ENCODE measurements at regions not wholly inside any gene's neighbourhood (a gene's known extent, or its start where the extent isn't known, plus 50 kb on each side); places are given as distances from the start of the nearest gene placed in this dataset.

- no peak for DNase-seq
These were observed 102.4 kb downstream of the EFNB2 start for GRCh38 chr13:106433066-106433465.

GRCh38 chr13:106432636-106433035, 102.8 kb downstream of the EFNB2 start:
- DNase-seq, result no peak

- no peak for DNase-seq
These were observed 108.6 kb downstream of the EFNB2 start for GRCh38 chr13:106426909-106427308.

- DNase-seq, result no peak
These were observed 109.8 kb downstream of the EFNB2 start for GRCh38 chr13:106425661-106426060.

GRCh38 chr13:106424805-106425204, 110.7 kb downstream of the EFNB2 start:
- DNase-seq, result no peak

- DNase-seq, result no peak
These were observed 111.9 kb downstream of the EFNB2 start for GRCh38 chr13:106423530-106423929.

- DNase-seq, result no peak
These were observed 116.9 kb downstream of the EFNB2 start for GRCh38 chr13:106418556-106418955.

GRCh38 chr13:106417467-106418110, 117.9 kb downstream of the EFNB2 start:
- no peak for DNase-seq

GRCh38 chr13:106416645-106417044, 118.8 kb downstream of the EFNB2 start:
- no peak for DNase-seq

GRCh38 chr13:106415971-106416370, 119.5 kb downstream of the EFNB2 start:
- DNase-seq, result no peak

GRCh38 chr13:106415442-106415841, 120.0 kb downstream of the EFNB2 start:
- no peak for DNase-seq

- no peak for DNase-seq
These were observed 128.1 kb downstream of the EFNB2 start for GRCh38 chr13:106407338-106407737.

GRCh38 chr13:106405731-106406130, 129.7 kb downstream of the EFNB2 start:
- DNase-seq, result no peak

GRCh38 chr13:106403280-106403679, 132.2 kb downstream of the EFNB2 start:
- no peak for DNase-seq

GRCh38 chr13:106402866-106403265, 132.6 kb downstream of the EFNB2 start:
- no peak for DNase-seq

- DNase-seq, result no peak
These were observed 134.4 kb downstream of the EFNB2 start for GRCh38 chr13:106401081-106401480.

- no peak for DNase-seq
These were observed 135.2 kb downstream of the EFNB2 start for GRCh38 chr13:106400289-106400688.

- no peak for DNase-seq
These were observed 137.2 kb downstream of the EFNB2 start for GRCh38 chr13:106398289-106398688.

- no peak for DNase-seq
These were observed 141.7 kb downstream of the EFNB2 start for GRCh38 chr13:106393776-106394175.

- DNase-seq, result no peak
These were observed 143.8 kb downstream of the EFNB2 start for GRCh38 chr13:106391681-106392080.

- no peak for DNase-seq
These were observed 144.2 kb downstream of the EFNB2 start for GRCh38 chr13:106391271-106391670.

- DNase-seq, result no peak
These were observed 145.1 kb downstream of the EFNB2 start for GRCh38 chr13:106390367-106390766.

- DNase-seq, result no peak
These were observed 149.8 kb downstream of the EFNB2 start for GRCh38 chr13:106385654-106386053.

- DNase-seq, result no peak
These were observed 150.9 kb downstream of the EFNB2 start for GRCh38 chr13:106384516-106384915.

- DNase-seq, result no peak
These were observed 151.7 kb downstream of the EFNB2 start for GRCh38 chr13:106383791-106384190.

Data from SHP77 treated with DMSO at 0.1 percent for 48 hours (cell line).